ENCODE measurements at regions not wholly inside any gene's neighbourhood (a gene's known extent, or its start where the extent isn't known, plus 50 kb on each side); places are given as distances from the start of the nearest gene placed in this dataset.

- Histone ChIP-seq H4K20me1 (ENCODE audit: insufficient read depth, low read length) (no peaks in the 10 kb centered on the region), H3K4me3 (replicated peaks in 1 of 3; ENCODE audit: insufficient read depth in 1 of 3, low read depth in 2 of 3, low read length in 3 of 3) (no peak overlapping the region), H2AFZ (ENCODE audit: low read length) (no peak overlapping the region), H3K79me2 (ENCODE audit: insufficient read depth, low read length) (no peaks in the 10 kb centered on the region), H3K9me3 (ENCODE audit: low read length) (peaks cover 1% of the 10 kb centered on the region; the same call in 1 of the 2 replicates), H3K4me2 (ENCODE audit: low read depth, low read length) (no peak overlapping the region), H3K36me3 (replicated peaks in 1 of 2; ENCODE audit: control insufficient read depth in 1 of 2, insufficient read depth in 2 of 2, low read length in 2 of 2) (no peaks in the 10 kb centered on the region), H3K27me3 (ENCODE audit: control insufficient read depth in 1 of 2, insufficient read depth in 2 of 2, low read length in 2 of 2) (no peaks in the 10 kb centered on the region), H3K4me1 (ENCODE audit: insufficient read depth, low read length) (no peaks in the 10 kb centered on the region), H3K9ac (ENCODE audit: insufficient read depth, low read depth, low read length) (no peak overlapping the region), H3K27ac (ENCODE audit: extremely low read length, insufficient read depth, low read length) (no peak overlapping the region)
- DNase-seq (ENCODE audit: low spot score) (no peak), FAIRE-seq (no peak), ATAC-seq (no peak)
- ChIA-PET CTCF (ENCODE audit: low intra/inter-chr PET ratio, low total read pairs) (no interaction called here), POLR2A (no interaction called here)
- in situ Hi-C loops (cut with HindIII; ENCODE audit: extremely low pct_ligation_motif_present, low pct_unique_long_range_greater_than_20kb) = no loop called here
- TF ChIP-seq NFYB (CRISPR knock-in tag; IDR thresholded peaks at IDR 0.05) (no peak), DMAP1 (CRISPR knock-in tag; IDR thresholded peaks at IDR 0.05) (no peak), FOXM1 (CRISPR knock-in tag; IDR thresholded peaks at IDR 0.05) (no peak), SAFB2 (CRISPR knock-in tag; IDR thresholded peaks at IDR 0.05; ENCODE audit: borderline replicate concordance, low read depth) (no peak), GZF1 (CRISPR knock-in tag; IDR thresholded peaks at IDR 0.05) (no peak), ATF7 (IDR thresholded peaks at IDR 0.05) (no peak), ATF7 (CRISPR knock-in tag; IDR thresholded peaks at IDR 0.05) (no peak)
- no TSS peak for BruUV-seq (replicated peaks)
- intact Hi-C loops (cut with micrococcal nuclease; ENCODE audit: unreplicated experiment) = no loop called here
- 21% methylated on average over 3 of the region's 3 CpGs for WGBS (ENCODE audit: low lambda C conversion rate)
Measured at GRCh38 chr16:5965321-5965720, 867.7 kb upstream of the EEF2KMT start.

- WGBS (ENCODE audit: low lambda C conversion rate) = 36% methylated on average over 5 of the region's 5 CpGs
- CTCF ChIA-PET (ENCODE audit: low intra/inter-chr PET ratio, low total read pairs) = no interaction called here
- H3K9ac ChIP-seq (ENCODE audit: insufficient read depth, low read depth, low read length) = no peak overlapping the region
- no TSS peak for BruUV-seq (replicated peaks)
- in situ Hi-C loops (cut with HindIII; ENCODE audit: extremely low pct_ligation_motif_present, low pct_unique_long_range_greater_than_20kb) (no loop called here), intact Hi-C loops (cut with micrococcal nuclease; ENCODE audit: unreplicated experiment) (no loop called here)
- no peaks in the 10 kb centered on the region for H4K20me1 ChIP-seq (ENCODE audit: insufficient read depth, low read length)
- H3K4me2 ChIP-seq (ENCODE audit: low read depth, low read length) = no peak overlapping the region
- DNase-seq (ENCODE audit: low spot score) = no peak
- ATAC-seq = no peak
- H3K4me1 ChIP-seq (ENCODE audit: insufficient read depth, low read length) = no peaks in the 10 kb centered on the region
- H3K27me3 ChIP-seq (ENCODE audit: control insufficient read depth in 1 of 2, insufficient read depth in 2 of 2, low read length in 2 of 2) = no peaks in the 10 kb centered on the region
- no peaks in the 10 kb centered on the region for H3K36me3 ChIP-seq (replicated peaks in 1 of 2; ENCODE audit: control insufficient read depth in 1 of 2, insufficient read depth in 2 of 2, low read length in 2 of 2)
- POLR2A ChIA-PET = no interaction called here
- no peak overlapping the region for H3K27ac ChIP-seq (ENCODE audit: extremely low read length, insufficient read depth, low read length)
- H3K4me3 ChIP-seq (replicated peaks in 1 of 3; ENCODE audit: insufficient read depth in 1 of 3, low read depth in 2 of 3, low read length in 3 of 3) = no peak overlapping the region
- FAIRE-seq = no peak
- no peak overlapping the region for H2AFZ ChIP-seq (ENCODE audit: low read length)
- no peaks in the 10 kb centered on the region for H3K9me3 ChIP-seq (ENCODE audit: low read length)
- TF ChIP-seq ZNF761 (CRISPR knock-in tag; conservative IDR thresholded peaks at IDR 0.05) (no peak), FOSL2 (CRISPR knock-in tag; IDR thresholded peaks at IDR 0.05) (no peak), SP2 (CRISPR knock-in tag; IDR thresholded peaks at IDR 0.05) (no peak), ZNF570 (CRISPR knock-in tag; IDR thresholded peaks at IDR 0.05; ENCODE audit: borderline replicate concordance) (no peak), NR3C1 (CRISPR knock-in tag; IDR thresholded peaks at IDR 0.05) (no peak), ZNF839 (CRISPR knock-in tag; IDR thresholded peaks at IDR 0.05; ENCODE audit: borderline replicate concordance) (no peak), JDP2 (CRISPR knock-in tag; IDR thresholded peaks at IDR 0.05; ENCODE audit: borderline replicate concordance) (no peak)
- TF ChIP-seq, protein P1, sequence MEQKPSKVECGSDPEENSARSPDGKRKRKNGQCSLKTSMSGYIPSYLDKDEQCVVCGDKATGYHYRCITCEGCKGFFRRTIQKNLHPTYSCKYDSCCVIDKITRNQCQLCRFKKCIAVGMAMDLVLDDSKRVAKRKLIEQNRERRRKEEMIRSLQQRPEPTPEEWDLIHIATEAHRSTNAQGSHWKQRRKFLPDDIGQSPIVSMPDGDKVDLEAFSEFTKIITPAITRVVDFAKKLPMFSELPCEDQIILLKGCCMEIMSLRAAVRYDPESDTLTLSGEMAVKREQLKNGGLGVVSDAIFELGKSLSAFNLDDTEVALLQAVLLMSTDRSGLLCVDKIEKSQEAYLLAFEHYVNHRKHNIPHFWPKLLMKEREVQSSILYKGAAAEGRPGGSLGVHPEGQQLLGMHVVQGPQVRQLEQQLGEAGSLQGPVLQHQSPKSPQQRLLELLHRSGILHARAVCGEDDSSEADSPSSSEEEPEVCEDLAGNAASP (CRISPR knock-in tag; IDR thresholded peaks at IDR 0.05; ENCODE audit: borderline replicate concordance) = no peak
- no peaks in the 10 kb centered on the region for H3K79me2 ChIP-seq (ENCODE audit: insufficient read depth, low read length)
Measured at GRCh38 chr16:5951486-5951885, 853.9 kb upstream of the EEF2KMT start.

Measured in HepG2 (cell line).